Transverse colon (tissue), 4 donors: ENCODE measurements at regions not wholly inside any gene's neighbourhood (a gene's known extent, or its start where the extent isn't known, plus 50 kb on each side); places are given as distances from the start of the nearest gene placed in this dataset.

Experiments
- DNase-seq: peaks from one replicate; pipeline ENCODE4 v3.0.0-alpha.2; 2019
- H3K27ac ChIP-seq, 4 donors: fragments of 200-600 bp; sonication (generic); 2 replicates each; pipeline ENCODE4 v1.5.1; 2016 to 2018; ENCODE audit warnings: inconsistent platforms in 4 of 4
- H3K27me3 ChIP-seq: fragments of 200-600 bp; sonication (generic); 2 replicates; pipeline ENCODE4 v1.5.1; 2017; ENCODE audit warnings: inconsistent platforms
- H3K36me3 ChIP-seq, 4 donors: fragments of 200-600 bp; sonication (generic); 2 replicates each; pipeline ENCODE4 v1.5.1; 2017 to 2019; ENCODE audit warnings: inconsistent platforms in 4 of 4
- H3K4me1 ChIP-seq, 4 donors: fragments of 200-600 bp; sonication (generic); 2 replicates each; pipeline ENCODE4 v1.5.1; 2017 to 2020; ENCODE audit warnings: inconsistent platforms in 4 of 4
- H3K4me3 ChIP-seq, 4 donors: fragments of 200-600 bp; sonication (generic); 1 replicate in 1 of 4; 2 replicates in 3 of 4; pipeline versions ENCODE4 v1.5.1 to v1.6.1; 2017 to 2019; ENCODE audit warnings: inconsistent platforms in 4 of 4
- H3K9me3 ChIP-seq, 2 donors: fragments of 200-600 bp; sonication (generic); 2 replicates each; pipeline ENCODE4 v1.5.1; 2017 to 2019; ENCODE audit warnings: inconsistent platforms in 2 of 2
- CTCF ChIP-seq, 5 experiments: fragments of 200-600 bp in 3 of 5; fragments of 450-650 bp in 2 of 5; sonication (generic) in 3 of 5; IDR thresholded peaks; 1 replicate in 2 of 5; 2 replicates in 3 of 5; pipeline ENCODE4 v1.5.1; 2016 to 2017; ENCODE audit warnings: antibody characterized with exemption in 5 of 5, inconsistent platforms in 3 of 5, mild to moderate bottlenecking in 2 of 5, moderate library complexity in 1 of 5
- EP300 ChIP-seq: sonication (generic); formaldehyde crosslinking; IDR thresholded peaks from one replicate; pipeline ENCODE4 v1.6.1; 2017; ENCODE audit warnings: antibody characterized with exemption, low read depth
- POLR2A ChIP-seq: fragments of 450-650 bp; IDR thresholded peaks from one replicate; pipeline ENCODE4 v1.6.1; 2016; ENCODE audit warnings: antibody characterized with exemption, mild to moderate bottlenecking, moderate library complexity
- POLR2AphosphoS5 ChIP-seq, 3 donors: sonication (generic); formaldehyde crosslinking; IDR thresholded peaks; one replicate each; pipeline ENCODE4 v1.6.1; 2016; ENCODE audit warnings: antibody characterized with exemption in 3 of 3
- WGBS, 2 donors: methylation state at CpG; one replicate each; pipeline ENCODE4 v1.1.5; 2018; ENCODE audit warnings: low coverage in 1 of 2; 5-methylcytosine and 5-hydroxymethylcytosine counted together
- in situ Hi-C, 4 donors: fragments of 200-750 bp; cut with MboI; loops; one replicate each; pipeline versions ENCODE4 v1.15.0 to v1.15.1; 2017; ENCODE audit warnings: low sequenced_read_pairs in 3 of 4, low pct_ligation_motif_present in 1 of 4, low pct_unique_long_range_greater_than_20kb in 1 of 4
- intact Hi-C: fragments of 100-400 bp; cut with DNase I; formaldehyde crosslinking; loops from one replicate; pipeline ENCODE4 v1.15.1; 2023; ENCODE audit warnings: low total_unique reads

DNA sequence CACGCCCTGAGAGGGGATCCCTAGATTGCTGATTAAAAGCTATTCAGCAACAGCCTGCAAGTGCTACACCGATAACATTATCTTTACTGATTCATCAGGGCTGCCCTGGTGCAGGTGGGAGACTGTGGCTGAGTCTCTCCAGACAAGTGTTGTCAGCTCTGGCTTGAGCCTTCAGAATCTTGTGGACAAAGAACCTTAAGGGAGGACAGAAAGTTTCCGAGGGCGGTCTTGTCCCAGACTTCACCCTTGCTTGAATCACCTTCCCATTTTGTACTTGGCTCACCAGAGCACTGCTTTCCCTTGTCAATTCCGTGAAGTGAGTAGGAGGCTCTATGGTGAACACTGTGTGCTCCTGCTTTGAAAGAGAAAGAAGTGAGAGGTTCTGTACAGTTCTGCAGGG is 88.6 kb upstream of the PCSK2 start:
- Histone ChIP-seq H3K36me3 (no peaks in the 10 kb centered on the region), H3K27ac (no peak overlapping the region), H3K4me3 (no peak overlapping the region), H3K27me3 (no peaks in the 10 kb centered on the region), H3K9me3 (no peaks in the 10 kb centered on the region), H3K4me1 (no peaks in the 10 kb centered on the region)
- no peak for DNase-seq
- WGBS, 2 donors: 84 to 96% methylated on average over 4 to 5 of the region's 5 CpGs
- in situ Hi-C loops: no loop called here
- intact Hi-C loops: no loop called here
- TF ChIP-seq POLR2AphosphoS5 (IDR thresholded peaks at IDR 0.05): no peak
- TF ChIP-seq EP300: no peak
- no peak for TF ChIP-seq CTCF (IDR thresholded peaks at IDR 0.05)
- TF ChIP-seq POLR2A: no peak

DNA sequence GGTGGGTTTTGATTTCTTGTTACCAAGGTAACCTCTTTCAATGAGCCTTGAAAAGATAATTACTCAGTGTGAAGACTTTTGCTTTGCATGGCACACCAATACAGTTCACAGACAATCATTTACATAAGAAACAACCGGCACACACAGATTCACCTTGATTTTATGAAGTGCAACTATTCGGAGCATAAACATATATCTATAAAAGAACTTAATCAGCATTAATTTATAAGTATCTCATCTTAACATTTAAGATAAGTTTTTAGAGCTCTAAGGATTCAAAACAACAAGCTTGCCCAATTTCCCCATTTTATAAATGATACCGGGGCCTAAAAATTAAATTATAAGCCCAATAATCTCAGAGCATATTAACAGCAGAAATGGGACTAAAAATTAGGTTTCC is 85.9 kb upstream of the PCSK2 start:
- DNase-seq: no peak
- intact Hi-C loops: no loop called here
- in situ Hi-C loops: no loop called here
- Histone ChIP-seq H3K9me3 (no peaks in the 10 kb centered on the region), H3K27ac (no peak overlapping the region), H3K36me3 (no peaks in the 10 kb centered on the region), H3K27me3 (no peaks in the 10 kb centered on the region), H3K4me1 (no peaks in the 10 kb centered on the region), H3K4me3 (no peak overlapping the region)
- WGBS, 2 donors: 85 to 90% methylated on average over 3 of the region's 3 CpGs
- TF ChIP-seq POLR2A: no peak
- TF ChIP-seq EP300: no peak
- no peak for TF ChIP-seq POLR2AphosphoS5 (IDR thresholded peaks at IDR 0.05)
- no peak for TF ChIP-seq CTCF (IDR thresholded peaks at IDR 0.05)

DNA sequence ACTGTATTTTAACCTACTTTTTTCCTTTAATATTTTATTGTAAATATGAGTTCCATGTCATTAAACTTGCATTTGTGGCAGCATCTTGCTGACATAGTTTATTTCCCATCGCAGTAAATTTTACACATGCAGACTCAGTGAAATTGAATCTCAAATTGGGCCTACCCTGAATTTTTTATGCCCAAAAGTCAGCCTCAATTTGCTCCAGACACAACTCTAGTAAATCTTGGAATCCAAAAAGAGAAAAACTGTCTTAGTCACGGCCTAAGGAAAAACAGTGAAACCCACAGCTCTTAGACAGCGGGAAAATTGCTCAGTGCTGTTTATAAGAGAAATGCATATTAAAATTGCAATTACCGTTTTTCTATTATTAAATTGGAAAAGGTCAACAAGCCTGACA is 85.3 kb upstream of the PCSK2 start:
- DNase-seq: no peak
- H3K27me3 ChIP-seq: no peaks in the 10 kb centered on the region
- TF ChIP-seq POLR2A (no peak), EP300 (no peak), CTCF (IDR thresholded peaks at IDR 0.05) (no peak), POLR2AphosphoS5 (IDR thresholded peaks at IDR 0.05) (no peak)
- intact Hi-C loops (no loop called here), in situ Hi-C loops (no loop called here)
- H3K27ac ChIP-seq: no peak overlapping the region
- H3K4me3 ChIP-seq: no peak overlapping the region
- peaks cover 0 to 3% of the 10 kb centered on the region in 2 donors for H3K9me3 ChIP-seq
- no peaks in the 10 kb centered on the region for H3K36me3 ChIP-seq
- no peaks in the 10 kb centered on the region for H3K4me1 ChIP-seq
- 80 to 81% methylated on average over 4 of the region's 4 CpGs for WGBS, 2 donors

DNA sequence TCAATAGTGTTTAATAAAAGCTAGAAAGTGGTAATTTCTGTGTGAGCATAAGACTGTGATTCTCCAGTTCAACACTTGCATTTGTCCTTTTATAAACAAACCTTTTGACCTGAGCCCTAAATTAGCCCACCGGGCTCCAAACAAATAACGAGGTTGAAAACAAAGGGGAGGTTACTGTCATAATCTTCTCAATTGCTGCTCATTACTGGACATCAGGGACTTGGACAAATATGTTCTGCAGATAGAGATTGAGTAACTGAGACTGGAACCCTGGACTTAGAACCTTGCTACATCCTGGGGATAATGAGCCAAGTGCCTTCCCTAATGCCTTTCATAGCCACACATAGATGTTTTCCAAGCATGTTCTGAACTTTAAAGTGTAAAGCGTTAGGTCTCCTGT is 84.2 kb upstream of the PCSK2 start:
- no peaks in the 10 kb centered on the region for H3K27me3 ChIP-seq
- H3K9me3 ChIP-seq: peaks cover 0 to 3% of the 10 kb centered on the region in 2 donors
- no peak for DNase-seq
- intact Hi-C loops (no loop called here), in situ Hi-C loops (no loop called here)
- no peaks in the 10 kb centered on the region for H3K36me3 ChIP-seq
- 44 to 47% methylated on average over 3 of the region's 3 CpGs for WGBS, 2 donors
- H3K27ac ChIP-seq: no peak overlapping the region
- no peak for TF ChIP-seq POLR2A
- H3K4me3 ChIP-seq: no peak overlapping the region
- no peaks in the 10 kb centered on the region for H3K4me1 ChIP-seq

- no peak overlapping the region for H3K27ac ChIP-seq
- peaks cover 0 to 3% of the 10 kb centered on the region in 2 donors for H3K9me3 ChIP-seq
- no peak for DNase-seq
- no peaks in the 10 kb centered on the region for H3K4me1 ChIP-seq
- TF ChIP-seq EP300: no peak
- no peak overlapping the region for H3K4me3 ChIP-seq
- H3K36me3 ChIP-seq: no peaks in the 10 kb centered on the region
- no peaks in the 10 kb centered on the region for H3K27me3 ChIP-seq
- WGBS, 2 donors: 25% methylated on average over 1 of the region's 1 CpG
- intact Hi-C loops (no loop called here), in situ Hi-C loops (no loop called here)
These were observed 76.0 kb upstream of the PCSK2 start for GRCh38 chr20:17150858-17151257.
